GM12892 (cell line): ENCODE measurements at regions not wholly inside any gene's neighbourhood (a gene's known extent, or its start where the extent isn't known, plus 50 kb on each side); places are given as distances from the start of the nearest gene placed in this dataset.

Experiments used
- POLR2A ChIP-seq: IDR thresholded peaks from 2 replicates; pipeline ENCODE4 v1.6.1; 2011; ENCODE audit warnings: low read depth, low read length, control low read depth
- POLR2AphosphoS5 ChIP-seq: IDR thresholded peaks from 2 replicates; pipeline ENCODE4 v1.6.1; 2011; ENCODE audit warnings: low read depth, low read length, control low read depth

GRCh38 chr1:80933346-80933745, 867.4 kb upstream of the ADGRL2 start:
- TF ChIP-seq POLR2AphosphoS5, result no peak
- TF ChIP-seq POLR2A, result no peak
